ENCODE measurements at regions not wholly inside any gene's neighbourhood (a gene's known extent, or its start where the extent isn't known, plus 50 kb on each side); places are given as distances from the start of the nearest gene placed in this dataset.

- Histone ChIP-seq H3K27me3 (ENCODE audit: insufficient read depth, low read length) (no peaks in the 10 kb centered on the region), H3K4me1 (ENCODE audit: insufficient read depth, low read length) (no peaks in the 10 kb centered on the region), H3K27ac (ENCODE audit: insufficient read length, low read depth, low read length) (no peak overlapping the region), H3T11ph (ENCODE audit: low read length) (no peak overlapping the region), H4K91ac (ENCODE audit: insufficient read length, low read depth, low read length) (no peak overlapping the region), H2BK5ac (ENCODE audit: insufficient read length, low read length) (no peak overlapping the region), H3K9ac (ENCODE audit: extremely low read depth, insufficient read length, low read length) (no peak overlapping the region), H4K8ac (replicated peaks; ENCODE audit: insufficient read length, low read depth, low read length) (no peak overlapping the region), H3K23me2 (ENCODE audit: insufficient read length, low read depth, low read length, poor library complexity, severe bottlenecking) (no peaks in the 10 kb centered on the region), H2AK5ac (ENCODE audit: insufficient read length, low read length) (no peak overlapping the region), H2BK15ac (ENCODE audit: low read depth, low read length) (no peak overlapping the region), H2AFZ (ENCODE audit: low read length) (no peak overlapping the region), H2BK20ac (ENCODE audit: low read depth, low read length, poor library complexity, severe bottlenecking) (no peak overlapping the region), H4K20me1 (ENCODE audit: control insufficient read depth, insufficient read depth, insufficient read length) (no peaks in the 10 kb centered on the region), H4K5ac (ENCODE audit: insufficient read length, low read depth, low read length) (no peak overlapping the region), H3K79me2 (ENCODE audit: insufficient read depth, low read length) (no peaks in the 10 kb centered on the region), H3K18ac (ENCODE audit: insufficient read length, low read depth, low read length) (no peak overlapping the region), H3K4me2 (ENCODE audit: insufficient read depth, insufficient read length, low read length) (no peak overlapping the region), H3K4ac (ENCODE audit: low read depth, low read length) (no peak overlapping the region), H3K56ac (ENCODE audit: insufficient read length, low read depth, low read length) (no peak overlapping the region), H3K79me1 (ENCODE audit: insufficient read depth, low read depth, low read length, poor library complexity, severe bottlenecking) (no peaks in the 10 kb centered on the region), H2BK12ac (ENCODE audit: insufficient read length, low read depth, low read length) (no peak overlapping the region), H3K14ac (ENCODE audit: insufficient read depth, low read length) (no peak overlapping the region), H3K9me3 (ENCODE audit: control insufficient read depth, low read depth, low read length) (no peaks in the 10 kb centered on the region), H2BK120ac (ENCODE audit: low read depth, low read length, poor library complexity, severe bottlenecking) (no peak overlapping the region), H3K23ac (ENCODE audit: insufficient read length, low read depth, low read length) (no peak overlapping the region)
- no peak overlapping the region for H3K27ac Mint-ChIP-seq
- no peak for DNase-seq
- WGBS (ENCODE audit: extremely low coverage, insufficient read length, low lambda C conversion rate), result no CpG with 5 or more reads among the region's 2 CpGs
- H3K9me3 Mint-ChIP-seq, result peaks cover 6 to 11% of the 10 kb centered on the region in 2 experiments; a peak in 4 of 5 replicates
- H3K27me3 Mint-ChIP-seq (ENCODE audit: low read depth), result no peaks in the 10 kb centered on the region
- peaks cover 0 to 7% (median 0%) of the 10 kb centered on the region in 3 experiments; a peak in 2 of 7 replicates for H3K36me3 Mint-ChIP-seq (ENCODE audit: insufficient read depth in 1 of 3, low read depth in 3 of 3)
- TF ChIP-seq CTCF (conservative IDR thresholded peaks at IDR 0.05), result no peak
- no peak overlapping the region for H3K4me3 Mint-ChIP-seq
- H3K4me1 Mint-ChIP-seq, result no peaks in the 10 kb centered on the region
Observed at GRCh38 chr4:89382439-89382838, 74.8 kb upstream of the GPRIN3 start.

Measured in H9 (cell line).